ENCODE measurements at regions not wholly inside any gene's neighbourhood (a gene's known extent, or its start where the extent isn't known, plus 50 kb on each side); places are given as distances from the start of the nearest gene placed in this dataset.

GRCh38 chr3:5729852-5730251 is 542.3 kb downstream of the EDEM1 start:
- TF ChIP-seq CTCF (IDR thresholded peaks at IDR 0.05; ENCODE audit: borderline replicate concordance, insufficient read depth, low read depth, low read length), result no peak
- no peak overlapping the region for H3K4me3 ChIP-seq (ENCODE audit: low read depth, low read length)

- no peak overlapping the region for H3K4me3 ChIP-seq (ENCODE audit: low read depth, low read length)
- peak; percentile 51 for TF ChIP-seq CTCF (IDR thresholded peaks at IDR 0.05; ENCODE audit: borderline replicate concordance, insufficient read depth, low read depth, low read length)
Measured at GRCh38 chr3:5731100-5731499, 543.6 kb downstream of the EDEM1 start.

GRCh38 chr3:5732081-5732480 is 544.6 kb downstream of the EDEM1 start:
- TF ChIP-seq CTCF (IDR thresholded peaks at IDR 0.05; ENCODE audit: borderline replicate concordance, insufficient read depth, low read depth, low read length), result no peak

GRCh38 chr3:5733995-5734394 is 546.5 kb downstream of the EDEM1 start:
- H3K4me3 ChIP-seq (ENCODE audit: low read depth, low read length), result no peak overlapping the region
- no peak for TF ChIP-seq CTCF (IDR thresholded peaks at IDR 0.05; ENCODE audit: borderline replicate concordance, insufficient read depth, low read depth, low read length)

More at GRCh38 chr3:5732081-5732480, 544.6 kb downstream of the EDEM1 start:
- no peak overlapping the region for H3K4me3 ChIP-seq (ENCODE audit: low read depth, low read length)

- TF ChIP-seq CTCF (IDR thresholded peaks at IDR 0.05; ENCODE audit: borderline replicate concordance, insufficient read depth, low read depth, low read length), result no peak
- no peak overlapping the region for H3K4me3 ChIP-seq (ENCODE audit: low read depth, low read length)
Measured at GRCh38 chr3:5735896-5736295, 548.4 kb downstream of the EDEM1 start.

- TF ChIP-seq CTCF (IDR thresholded peaks at IDR 0.05; ENCODE audit: borderline replicate concordance, insufficient read depth, low read depth, low read length), result no peak
- no peak overlapping the region for H3K4me3 ChIP-seq (ENCODE audit: low read depth, low read length)
Measured at GRCh38 chr3:5739299-5739935, 551.9 kb downstream of the EDEM1 start.

- TF ChIP-seq CTCF (IDR thresholded peaks at IDR 0.05; ENCODE audit: borderline replicate concordance, insufficient read depth, low read depth, low read length), result no peak
- H3K4me3 ChIP-seq (ENCODE audit: low read depth, low read length), result no peak overlapping the region
Measured at GRCh38 chr3:5739949-5740348, 552.4 kb downstream of the EDEM1 start.
